Mucosa of descending colon (tissue), 3 donors: ENCODE measurements at regions not wholly inside any gene's neighbourhood (a gene's known extent, or its start where the extent isn't known, plus 50 kb on each side); places are given as distances from the start of the nearest gene placed in this dataset.

ENCODE experiments used
- ATAC-seq: fragments of 200-7000 bp; cut with Tn5 transposase; one replicate; pipeline ENCODE4 v1.9.1; 2020; ENCODE audit warnings: mild to moderate bottlenecking, moderate library complexity
- DNase-seq, 3 donors: peaks; one replicate each; pipeline ENCODE4 v3.0.0-alpha.2; 2020
- H3K36me3 ChIP-seq: fragments of 200-600 bp; one replicate; pipeline ENCODE4 v1.8.0; 2021; ENCODE audit warnings: low read depth, mild to moderate bottlenecking
- H3K4me1 ChIP-seq: fragments of 200-600 bp; one replicate; pipeline ENCODE4 v1.8.0; 2021; ENCODE audit warnings: low read depth, mild to moderate bottlenecking
- H3K4me3 ChIP-seq: fragments of 200-600 bp; one replicate; pipeline ENCODE4 v1.8.0; 2021; ENCODE audit warnings: mild to moderate bottlenecking
- H3K9me3 ChIP-seq: fragments of 200-600 bp; one replicate; pipeline ENCODE4 v1.8.0; 2021; ENCODE audit warnings: mild to moderate bottlenecking
- intact Hi-C, 2 donors: fragments of 100-400 bp; cut with DNase I in 1 of 2; cut with micrococcal nuclease in 1 of 2; formaldehyde crosslinking; loops; one replicate each; pipeline versions ENCODE4 v1.11.0 to v1.11.1; 2022; cut with DNase I, micrococcal nuclease
- TF ChIP-seq, protein P1 (sequence below): fragments of 200-600 bp; IDR thresholded peaks from one replicate; pipeline ENCODE4 v1.8.0; 2022; ENCODE audit warnings: antibody characterized with exemption, mild to moderate bottlenecking
- donor health status: DM: no; HTN: no; CAD: no; lungs with moderate emphysema.
- donor health status: DM: no; HTN: no; CAD: no.
- donor health status: DM: no; HTN: yes; CAD: no.

DNA sequence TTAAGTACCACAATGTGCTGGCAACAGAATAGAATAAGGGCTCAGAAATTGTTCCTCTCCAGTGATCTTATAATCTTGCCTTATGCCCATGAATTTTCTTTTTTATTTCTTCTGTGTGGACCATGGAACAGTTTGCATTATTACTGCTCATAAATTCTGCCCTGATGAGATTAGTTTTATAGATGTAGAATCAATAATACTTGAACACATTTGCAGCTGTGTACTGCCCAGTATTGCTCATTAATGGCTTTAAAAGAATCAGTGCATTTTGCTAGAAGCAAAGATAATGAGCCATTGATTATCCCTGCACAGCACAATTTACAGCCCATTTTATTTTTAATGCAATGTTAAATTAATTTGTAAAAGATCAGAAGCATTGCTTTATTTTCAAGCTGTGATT lies 172.3 kb upstream of the STXBP6 start:
- TF ChIP-seq, protein P1, sequence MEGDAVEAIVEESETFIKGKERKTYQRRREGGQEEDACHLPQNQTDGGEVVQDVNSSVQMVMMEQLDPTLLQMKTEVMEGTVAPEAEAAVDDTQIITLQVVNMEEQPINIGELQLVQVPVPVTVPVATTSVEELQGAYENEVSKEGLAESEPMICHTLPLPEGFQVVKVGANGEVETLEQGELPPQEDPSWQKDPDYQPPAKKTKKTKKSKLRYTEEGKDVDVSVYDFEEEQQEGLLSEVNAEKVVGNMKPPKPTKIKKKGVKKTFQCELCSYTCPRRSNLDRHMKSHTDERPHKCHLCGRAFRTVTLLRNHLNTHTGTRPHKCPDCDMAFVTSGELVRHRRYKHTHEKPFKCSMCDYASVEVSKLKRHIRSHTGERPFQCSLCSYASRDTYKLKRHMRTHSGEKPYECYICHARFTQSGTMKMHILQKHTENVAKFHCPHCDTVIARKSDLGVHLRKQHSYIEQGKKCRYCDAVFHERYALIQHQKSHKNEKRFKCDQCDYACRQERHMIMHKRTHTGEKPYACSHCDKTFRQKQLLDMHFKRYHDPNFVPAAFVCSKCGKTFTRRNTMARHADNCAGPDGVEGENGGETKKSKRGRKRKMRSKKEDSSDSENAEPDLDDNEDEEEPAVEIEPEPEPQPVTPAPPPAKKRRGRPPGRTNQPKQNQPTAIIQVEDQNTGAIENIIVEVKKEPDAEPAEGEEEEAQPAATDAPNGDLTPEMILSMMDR, result no peak
- H3K4me3 ChIP-seq, result no peak overlapping the region
- no peak for DNase-seq
- ATAC-seq, result no peak
- intact Hi-C loops, result no loop called here
- H3K4me1 ChIP-seq, result no peaks in the 10 kb centered on the region
- H3K9me3 ChIP-seq, result no peaks in the 10 kb centered on the region
- H3K36me3 ChIP-seq, result no peaks in the 10 kb centered on the region

DNA sequence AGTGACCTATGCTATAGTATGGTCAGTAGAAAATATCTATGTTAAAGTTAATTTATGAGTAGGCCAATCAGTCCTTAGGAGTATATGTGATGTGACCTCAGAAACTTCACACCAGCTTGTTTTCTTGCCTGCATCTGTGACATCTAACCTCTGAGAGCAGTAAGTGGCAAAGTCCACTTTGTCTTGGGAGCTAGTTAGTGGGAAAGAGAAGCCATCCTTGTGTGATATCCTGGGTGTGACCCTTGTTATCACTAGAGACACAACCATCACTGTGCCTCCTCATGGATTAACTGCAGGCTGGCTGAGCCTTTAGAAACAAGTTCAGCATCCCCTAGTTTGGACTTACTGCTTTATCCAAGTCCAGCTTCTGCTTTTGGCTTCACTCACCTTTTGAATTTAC lies 170.6 kb upstream of the STXBP6 start:
- H3K4me3 ChIP-seq, result no peak overlapping the region
- no peaks in the 10 kb centered on the region for H3K36me3 ChIP-seq
- intact Hi-C loops, result no loop called here
- TF ChIP-seq, protein P1, result no peak
- DNase-seq, result peak in 1 of 3 donors; percentile 10
- no peaks in the 10 kb centered on the region for H3K4me1 ChIP-seq
- no peaks in the 10 kb centered on the region for H3K9me3 ChIP-seq
- peak; percentile 47 for ATAC-seq

GRCh38 chr14:25215607-25216006 lies 165.7 kb upstream of the STXBP6 start:
- H3K36me3 ChIP-seq, result no peaks in the 10 kb centered on the region
- ATAC-seq (no peak), DNase-seq (no peak)
- H3K9me3 ChIP-seq, result no peaks in the 10 kb centered on the region
- H3K4me1 ChIP-seq, result no peaks in the 10 kb centered on the region
- no peak overlapping the region for H3K4me3 ChIP-seq
- TF ChIP-seq, protein P1, result no peak
- intact Hi-C loops, result no loop called here

DNA sequence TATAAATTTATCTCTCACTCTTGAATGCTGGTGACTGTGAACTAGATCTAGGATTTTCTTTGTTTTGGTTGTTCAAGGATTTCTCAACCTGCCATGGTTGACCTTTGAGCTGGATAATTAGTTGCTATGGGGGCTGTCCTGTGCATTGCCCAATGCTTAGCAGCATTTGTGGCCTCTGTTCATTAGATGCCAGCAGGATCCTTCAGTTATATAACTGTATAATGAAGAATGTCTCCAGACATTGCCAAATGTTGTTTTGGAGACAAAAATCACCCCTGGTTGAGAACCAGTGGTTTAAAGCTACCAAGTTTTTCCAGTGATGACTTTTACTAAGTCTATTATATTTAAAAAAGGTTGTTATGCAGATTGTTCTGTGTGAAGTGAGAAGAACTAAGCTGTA lies 147.9 kb upstream of the STXBP6 start:
- no peaks in the 10 kb centered on the region for H3K36me3 ChIP-seq
- ATAC-seq, result no peak
- intact Hi-C loops, result no loop called here
- no peaks in the 10 kb centered on the region for H3K4me1 ChIP-seq
- no peaks in the 10 kb centered on the region for H3K9me3 ChIP-seq
- no peak overlapping the region for H3K4me3 ChIP-seq
- TF ChIP-seq, protein P1, result no peak
- no peak for DNase-seq

DNA sequence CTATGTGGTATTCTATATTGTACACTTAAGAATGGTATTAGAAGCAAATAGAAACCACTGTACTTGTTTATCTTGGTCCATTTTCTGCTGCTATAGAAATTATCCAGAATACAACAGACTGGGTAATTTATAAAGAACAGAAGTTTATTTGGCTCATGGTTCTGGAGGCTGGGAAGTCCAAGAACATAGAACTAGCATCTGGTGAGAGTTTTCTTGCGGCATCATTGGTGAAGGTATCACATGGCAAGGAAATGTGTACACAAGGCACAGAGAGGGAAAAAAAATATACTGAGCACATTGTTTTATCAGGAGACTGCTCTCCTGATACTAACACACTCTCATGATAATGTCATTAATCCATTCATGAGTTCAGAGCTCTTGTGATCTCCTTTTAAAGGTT lies 130.3 kb upstream of the STXBP6 start:
- ATAC-seq, result no peak
- Histone ChIP-seq H3K4me1 (peaks cover 7% of the 10 kb centered on the region), H3K9me3 (no peaks in the 10 kb centered on the region), H3K36me3 (no peaks in the 10 kb centered on the region), H3K4me3 (no peak overlapping the region)
- intact Hi-C loops, result no loop called here
- TF ChIP-seq, protein P1, result no peak
- no peak for DNase-seq

- Histone ChIP-seq H3K4me3 (no peak overlapping the region), H3K36me3 (no peaks in the 10 kb centered on the region), H3K9me3 (no peaks in the 10 kb centered on the region), H3K4me1 (peaks cover 7% of the 10 kb centered on the region)
- TF ChIP-seq, protein P1, result no peak
- DNase-seq, result peak in 1 of 3 donors; percentile 27
- intact Hi-C loops, result no loop called here
- peak; percentile 97 for ATAC-seq
These were observed 128.3 kb upstream of the STXBP6 start for GRCh38 chr14:25178255-25178654.
